ENCODE measurements at regions not wholly inside any gene's neighbourhood (a gene's known extent, or its start where the extent isn't known, plus 50 kb on each side); places are given as distances from the start of the nearest gene placed in this dataset.

DNA sequence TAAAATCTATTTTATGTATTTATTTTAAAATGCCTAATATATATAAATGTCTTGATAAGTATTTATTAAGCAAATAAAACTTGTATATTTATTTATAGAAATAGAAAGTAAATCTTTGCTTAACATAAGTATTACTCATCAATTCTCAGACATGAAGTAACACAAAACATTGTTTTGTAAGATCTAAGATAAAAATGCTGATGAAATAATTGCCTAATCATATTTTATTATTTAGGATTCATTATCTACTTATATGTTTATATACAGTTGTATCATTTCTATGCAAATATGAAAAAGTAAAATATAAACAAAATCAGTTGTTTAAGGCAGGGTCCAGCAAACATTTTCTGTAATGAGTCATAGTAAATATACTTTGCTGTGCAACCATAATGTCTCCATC is 507.8 kb upstream of the CNTN5 start:
- no peak overlapping the region for H2AFZ ChIP-seq (ENCODE audit: insufficient read depth, low read depth, low read length, poor library complexity, severe bottlenecking)

GRCh38 chr11:98531576-98531975 is 489.2 kb upstream of the CNTN5 start:
- intact Hi-C loops (cut with micrococcal nuclease) = no loop called here
- H2AFZ ChIP-seq (ENCODE audit: insufficient read depth, low read depth, low read length, poor library complexity, severe bottlenecking) = no peak overlapping the region
- no peaks in the 10 kb centered on the region for H3K4me1 ChIP-seq (ENCODE audit: control insufficient read depth in 2 of 2, insufficient read depth in 2 of 2, low read length in 2 of 2)
- no peaks in the 10 kb centered on the region for H3K27me3 ChIP-seq (replicated peaks in 1 of 4; ENCODE audit: control extremely low read depth in 1 of 4, control insufficient read depth in 3 of 4, insufficient read depth in 4 of 4, low read length in 3 of 4)
- no peak overlapping the region for H3K27ac Mint-ChIP-seq
- DNase-seq = no peak
- H3K9me3 ChIP-seq (ENCODE audit: control extremely low read depth in 1 of 3, control insufficient read depth in 2 of 3, insufficient read depth in 1 of 3, low read length in 2 of 3) = peaks cover 0 to 5% (median 0%) of the 10 kb centered on the region in 3 donors
- TF ChIP-seq EZH2 (IDR thresholded peaks at IDR 0.05; ENCODE audit: borderline replicate concordance, insufficient read depth, low read depth, low read length, poor library complexity, severe bottlenecking) = no peak
- TF ChIP-seq, protein P1, sequence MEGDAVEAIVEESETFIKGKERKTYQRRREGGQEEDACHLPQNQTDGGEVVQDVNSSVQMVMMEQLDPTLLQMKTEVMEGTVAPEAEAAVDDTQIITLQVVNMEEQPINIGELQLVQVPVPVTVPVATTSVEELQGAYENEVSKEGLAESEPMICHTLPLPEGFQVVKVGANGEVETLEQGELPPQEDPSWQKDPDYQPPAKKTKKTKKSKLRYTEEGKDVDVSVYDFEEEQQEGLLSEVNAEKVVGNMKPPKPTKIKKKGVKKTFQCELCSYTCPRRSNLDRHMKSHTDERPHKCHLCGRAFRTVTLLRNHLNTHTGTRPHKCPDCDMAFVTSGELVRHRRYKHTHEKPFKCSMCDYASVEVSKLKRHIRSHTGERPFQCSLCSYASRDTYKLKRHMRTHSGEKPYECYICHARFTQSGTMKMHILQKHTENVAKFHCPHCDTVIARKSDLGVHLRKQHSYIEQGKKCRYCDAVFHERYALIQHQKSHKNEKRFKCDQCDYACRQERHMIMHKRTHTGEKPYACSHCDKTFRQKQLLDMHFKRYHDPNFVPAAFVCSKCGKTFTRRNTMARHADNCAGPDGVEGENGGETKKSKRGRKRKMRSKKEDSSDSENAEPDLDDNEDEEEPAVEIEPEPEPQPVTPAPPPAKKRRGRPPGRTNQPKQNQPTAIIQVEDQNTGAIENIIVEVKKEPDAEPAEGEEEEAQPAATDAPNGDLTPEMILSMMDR (IDR thresholded peaks at IDR 0.05) = no peak
- no peak overlapping the region for H3K9ac ChIP-seq (ENCODE audit: low read length)
- no peak overlapping the region for H3K27ac ChIP-seq (ENCODE audit: low read length in 2 of 2)
- no peaks in the 10 kb centered on the region for H3K4me1 Mint-ChIP-seq
- ChIA-PET POLR2A (no interaction called here), CTCF (no interaction called here)
- ATAC-seq (ENCODE audit: low read depth) = no peak
- H3K4me2 ChIP-seq (replicated peaks; ENCODE audit: low read depth, low read length, poor library complexity, severe bottlenecking) = no peak overlapping the region
- H3K27me3 Mint-ChIP-seq = no peaks in the 10 kb centered on the region
- H3K36me3 ChIP-seq (replicated peaks in 1 of 2; ENCODE audit: control extremely low read depth in 1 of 2, control insufficient read depth in 1 of 2, extremely low read depth in 1 of 2, insufficient read depth in 2 of 2, low read length in 1 of 2) = no peaks in the 10 kb centered on the region
- H3K9me3 Mint-ChIP-seq (ENCODE audit: insufficient read depth) = no peaks in the 10 kb centered on the region
- H4K20me1 ChIP-seq (ENCODE audit: control insufficient read depth, insufficient read depth, low read length, poor library complexity, severe bottlenecking) = no peaks in the 10 kb centered on the region
- no peak overlapping the region for H3K4me3 Mint-ChIP-seq
- no peak overlapping the region for H3K4me3 ChIP-seq (ENCODE audit: control extremely low read depth in 1 of 5, extremely low read depth in 1 of 5, insufficient read depth in 1 of 5, low read depth in 2 of 5, low read length in 4 of 5)
- WGBS (ENCODE audit: insufficient coverage) = no CpG with 5 or more reads among the region's 1 CpG
- no peaks in the 10 kb centered on the region for H3K79me2 ChIP-seq (ENCODE audit: control insufficient read depth, insufficient read depth, low read length)

More for the DNA sequence above, 507.8 kb upstream of the CNTN5 start:
- H3K4me1 Mint-ChIP-seq = no peaks in the 10 kb centered on the region
- Histone ChIP-seq H4K20me1 (ENCODE audit: control insufficient read depth, insufficient read depth, low read length, poor library complexity, severe bottlenecking) (no peaks in the 10 kb centered on the region), H3K4me3 (ENCODE audit: control extremely low read depth in 1 of 5, extremely low read depth in 1 of 5, insufficient read depth in 1 of 5, low read depth in 2 of 5, low read length in 4 of 5) (no peak overlapping the region), H3K9ac (ENCODE audit: low read length) (no peak overlapping the region), H3K36me3 (replicated peaks in 1 of 2; ENCODE audit: control extremely low read depth in 1 of 2, control insufficient read depth in 1 of 2, extremely low read depth in 1 of 2, insufficient read depth in 2 of 2, low read length in 1 of 2) (no peaks in the 10 kb centered on the region), H3K9me3 (ENCODE audit: control extremely low read depth in 1 of 3, control insufficient read depth in 2 of 3, insufficient read depth in 1 of 3, low read length in 2 of 3) (no peaks in the 10 kb centered on the region), H3K79me2 (ENCODE audit: control insufficient read depth, insufficient read depth, low read length) (no peaks in the 10 kb centered on the region), H3K4me2 (replicated peaks; ENCODE audit: low read depth, low read length, poor library complexity, severe bottlenecking) (no peak overlapping the region), H3K27me3 (replicated peaks in 1 of 4; ENCODE audit: control extremely low read depth in 1 of 4, control insufficient read depth in 3 of 4, insufficient read depth in 4 of 4, low read length in 3 of 4) (no peaks in the 10 kb centered on the region), H3K27ac (ENCODE audit: low read length in 2 of 2) (no peak overlapping the region), H3K4me1 (ENCODE audit: control insufficient read depth in 2 of 2, insufficient read depth in 2 of 2, low read length in 2 of 2) (no peaks in the 10 kb centered on the region)
- no peaks in the 10 kb centered on the region for H3K9me3 Mint-ChIP-seq (ENCODE audit: insufficient read depth)
- intact Hi-C loops (cut with micrococcal nuclease) = no loop called here
- H3K27me3 Mint-ChIP-seq = no peaks in the 10 kb centered on the region
- ChIA-PET CTCF (no interaction called here), POLR2A (no interaction called here)
- TF ChIP-seq, protein P1 (IDR thresholded peaks at IDR 0.05) = no peak
- TF ChIP-seq EZH2 (IDR thresholded peaks at IDR 0.05; ENCODE audit: borderline replicate concordance, insufficient read depth, low read depth, low read length, poor library complexity, severe bottlenecking) = no peak
- ATAC-seq (ENCODE audit: low read depth) = no peak
- H3K4me3 Mint-ChIP-seq = no peak overlapping the region
- no peak overlapping the region for H3K27ac Mint-ChIP-seq
- no peak for DNase-seq
